Left lobe of liver (tissue), 2 donors: ENCODE measurements at regions not wholly inside any gene's neighbourhood (a gene's known extent, or its start where the extent isn't known, plus 50 kb on each side); places are given as distances from the start of the nearest gene placed in this dataset.
"Not testable (repeated sequence)": the region's sequence is repeated elsewhere in the genome, so short reads cannot be mapped to it uniquely, and the experiment has no call there.

ENCODE experiments used
- ATAC-seq: fragments of 200-7000 bp; cut with Tn5 transposase; one replicate; pipeline ENCODE4 v1.9.1; 2020; ENCODE audit warnings: mild to moderate bottlenecking, moderate library complexity
- DNase-seq: peaks from one replicate; pipeline ENCODE4 v3.0.0-alpha.2; 2020; ENCODE audit warnings: low spot score
- donor health status: DM: no; HTN: no; CAD: no; lungs with moderate emphysema.
- donor health status: DM: no; HTN: yes; CAD: no.

- no peak for DNase-seq
- ATAC-seq: no peak
Measured at GRCh38 chr2:220569112-220569897, 941.9 kb downstream of the SLC4A3 start.

GRCh38 chr2:220572385-220572784 is 945.0 kb downstream of the SLC4A3 start:
- ATAC-seq (no peak), DNase-seq (no peak)

- DNase-seq (no peak), ATAC-seq (no peak)
Measured at GRCh38 chr2:220574038-220574437, 946.6 kb downstream of the SLC4A3 start.

- DNase-seq: no peak
- ATAC-seq: no peak
Measured at GRCh38 chr2:220575963-220576362, 948.5 kb downstream of the SLC4A3 start.

- DNase-seq: no peak
- no peak for ATAC-seq
Measured at GRCh38 chr2:220579452-220579851, 952.0 kb downstream of the SLC4A3 start.

GRCh38 chr2:220580113-220580512 is 952.7 kb downstream of the SLC4A3 start:
- ATAC-seq (no peak), DNase-seq (no peak)

- ATAC-seq (no peak), DNase-seq (no peak)
Measured at GRCh38 chr2:220583725-220584124, 956.3 kb downstream of the SLC4A3 start.

- no peak for DNase-seq
- ATAC-seq: no peak
Measured at GRCh38 chr2:220585241-220585640, 957.8 kb downstream of the SLC4A3 start.

GRCh38 chr2:220586980-220587530 is 959.6 kb downstream of the SLC4A3 start:
- DNase-seq: no peak
- ATAC-seq: no peak

- no peak for ATAC-seq
Measured at GRCh38 chr2:220588148-220588547, 960.7 kb downstream of the SLC4A3 start.

GRCh38 chr2:220590476-220590875 is 963.0 kb downstream of the SLC4A3 start:
- DNase-seq (no peak), ATAC-seq (no peak)

More at GRCh38 chr2:220588148-220588547, 960.7 kb downstream of the SLC4A3 start:
- DNase-seq: no peak

GRCh38 chr2:220593526-220593925 is 966.1 kb downstream of the SLC4A3 start:
- ATAC-seq: no peak
- DNase-seq: no peak

GRCh38 chr2:220601674-220602073 is 970.4 kb downstream of the EPHA4 start:
- ATAC-seq (no peak), DNase-seq (no peak)

GRCh38 chr2:220613004-220613403 is 959.1 kb downstream of the EPHA4 start:
- DNase-seq, ATAC-seq: not testable (repeated sequence)

GRCh38 chr2:220614064-220614463 is 958.0 kb downstream of the EPHA4 start:
- DNase-seq (no peak), ATAC-seq (no peak)

GRCh38 chr2:220619525-220620220 is 952.4 kb downstream of the EPHA4 start:
- no peak for DNase-seq
- ATAC-seq: no peak

- DNase-seq (no peak), ATAC-seq (no peak)
Measured at GRCh38 chr2:220626603-220627002, 945.5 kb downstream of the EPHA4 start.

GRCh38 chr2:220628252-220628651 is 943.9 kb downstream of the EPHA4 start:
- DNase-seq: no peak
- no peak for ATAC-seq

GRCh38 chr2:220641137-220641536 is 931.0 kb downstream of the EPHA4 start:
- ATAC-seq: no peak
- DNase-seq: no peak

- DNase-seq: no peak
- no peak for ATAC-seq
Measured at GRCh38 chr2:220646424-220646823, 925.7 kb downstream of the EPHA4 start.

- ATAC-seq: no peak
- no peak for DNase-seq
Measured at GRCh38 chr2:220648628-220649027, 923.5 kb downstream of the EPHA4 start.

GRCh38 chr2:220653776-220654175 is 918.3 kb downstream of the EPHA4 start:
- ATAC-seq: no peak

More at GRCh38 chr2:220653776-220654175, 918.3 kb downstream of the EPHA4 start:
- no peak for DNase-seq
